PC-9 (cell line): ENCODE measurements at regions not wholly inside any gene's neighbourhood (a gene's known extent, or its start where the extent isn't known, plus 50 kb on each side); places are given as distances from the start of the nearest gene placed in this dataset.
"Not testable (repeated sequence)": the region's sequence is repeated elsewhere in the genome, so short reads cannot be mapped to it uniquely, and the experiment has no call there.

ENCODE experiments used
- BruUV-seq: library from RNA; stranded (reverse); fragments of 400-500 nt; replicated peaks from 2 replicates; lab custom pipeline; 2021; lab: Mats Ljungman, UMichigan
- CTCF ChIA-PET: fragments of 300-600 bp; sonication (Branson Sonifier 250); formaldehyde crosslinking; loops from one replicate; lab custom pipeline; 2022; ENCODE audit warnings: antibody characterized with exemption; lab: Charles Lee
- POLR2A ChIA-PET: fragments of 300-600 bp; sonication (Branson Sonifier 250); formaldehyde crosslinking; loops from one replicate; lab custom pipeline; 2022; ENCODE audit warnings: antibody characterized with exemption; ENCODE audit not compliant: unreplicated experiment; lab: Charles Lee
- DNase-seq, 2 experiments: peaks; one replicate each; pipeline versions ENCODE4 v3.0.0 to v3.0.0-alpha.2; 2015 to 2022; ENCODE audit warnings: mixed read lengths in 1 of 2
- H2AFZ ChIP-seq: fragments of 200-600 bp; sonication (generic); 2 replicates; pipeline ENCODE4 v1.8.1; 2017; ENCODE audit warnings: antibody characterized with exemption
- H3F3A ChIP-seq: fragments of 200-600 bp; sonication (generic); 2 replicates; pipeline ENCODE4 v1.8.1; 2017; ENCODE audit warnings: antibody characterized with exemption, mild to moderate bottlenecking, low read depth; ENCODE audit not compliant: insufficient read depth
- H3K27ac ChIP-seq: fragments of 200-600 bp; sonication (generic); 2 replicates; pipeline ENCODE4 v1.6.1; 2016; ENCODE audit warnings: mixed run types
- H3K27me3 ChIP-seq: fragments of 200-600 bp; sonication (generic); 2 replicates; pipeline ENCODE4 v1.6.1; 2016; ENCODE audit warnings: low read depth, mixed run types; ENCODE audit not compliant: insufficient read depth
- H3K36me3 ChIP-seq: fragments of 200-600 bp; sonication (generic); 2 replicates; pipeline ENCODE4 v1.6.1; 2016; ENCODE audit warnings: low read depth, mixed run types
- H3K4me1 ChIP-seq: fragments of 200-600 bp; sonication (generic); replicated peaks from 2 replicates; pipeline ENCODE4 v1.6.1; 2016; ENCODE audit warnings: mixed run types; ENCODE audit not compliant: insufficient read depth
- H3K4me2 ChIP-seq: fragments of 200-600 bp; sonication (generic); 2 replicates; pipeline ENCODE4 v1.6.1; 2017; ENCODE audit warnings: mixed run types
- H3K4me3 ChIP-seq: fragments of 200-600 bp; sonication (generic); 2 replicates; pipeline ENCODE4 v1.6.1; 2016; ENCODE audit warnings: mixed run types
- H3K79me2 ChIP-seq: fragments of 200-600 bp; sonication (generic); 2 replicates; pipeline ENCODE4 v1.6.1; 2017; ENCODE audit warnings: low read depth, mixed run types
- H3K9me2 ChIP-seq: fragments of 200-600 bp; sonication (generic); 2 replicates; pipeline ENCODE4 v1.8.1; 2017; ENCODE audit warnings: mild to moderate bottlenecking; ENCODE audit not compliant: insufficient read depth
- H3K9me3 ChIP-seq: fragments of 200-600 bp; sonication (generic); 2 replicates; pipeline ENCODE4 v1.8.1; 2016; ENCODE audit warnings: low read depth; ENCODE audit not compliant: insufficient read depth
- H4K20me1 ChIP-seq: fragments of 200-600 bp; sonication (generic); 2 replicates; pipeline ENCODE4 v1.8.1; 2017; ENCODE audit not compliant: insufficient read depth
- CTCF ChIP-seq: fragments of 200-600 bp; sonication (generic); conservative IDR thresholded peaks from 2 replicates; pipeline ENCODE4 v1.6.1; 2017; ENCODE audit warnings: mixed run types, antibody characterized with exemption, mild to moderate bottlenecking, moderate library complexity
- EZH2 ChIP-seq: fragments of 200-600 bp; sonication (generic); IDR thresholded peaks from 2 replicates; pipeline ENCODE4 v1.8.0; 2017; ENCODE audit warnings: antibody characterized with exemption, low read depth
- intact Hi-C: fragments of 100-400 bp; cut with micrococcal nuclease; formaldehyde crosslinking; loops from one replicate; pipeline ENCODE4 v1.10.0; 2022; ENCODE audit not compliant: unreplicated experiment

DNA sequence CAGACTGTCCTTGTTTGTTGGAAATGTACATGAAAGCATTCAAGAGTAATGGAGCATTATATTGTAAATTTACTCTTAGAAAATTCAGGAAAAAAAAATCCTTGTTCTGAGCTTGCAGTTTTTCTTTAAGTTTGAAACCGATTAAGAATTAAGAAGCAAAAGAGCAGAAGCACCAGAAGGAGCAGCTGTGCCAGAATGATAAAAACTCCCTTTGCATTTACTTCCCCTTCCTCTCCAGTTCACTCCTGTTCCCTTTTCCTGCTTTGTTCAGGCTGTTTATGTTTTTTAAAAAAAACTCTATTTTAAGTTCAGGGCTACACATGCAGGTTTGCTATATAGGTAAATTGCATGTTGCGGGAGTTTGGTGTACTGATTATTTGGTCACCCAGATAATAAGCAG lies 90.3 kb downstream of the ATOH1 start:
- no peak for DNase-seq
- H2AFZ ChIP-seq = no peak overlapping the region
- H3K36me3 ChIP-seq = no peaks in the 10 kb centered on the region
- TF ChIP-seq EZH2 (no peak), CTCF (no peak)
- no TSS peak for BruUV-seq
- no peak overlapping the region for H3K27ac ChIP-seq
- no peak overlapping the region for H3K4me3 ChIP-seq
- H3F3A ChIP-seq = no peaks in the 10 kb centered on the region
- H3K4me2 ChIP-seq = no peak overlapping the region
- ChIA-PET POLR2A (no interaction called here), CTCF (no interaction called here)
- no peaks in the 10 kb centered on the region for H4K20me1 ChIP-seq
- H3K27me3 ChIP-seq = no peaks in the 10 kb centered on the region
- no peaks in the 10 kb centered on the region for H3K9me2 ChIP-seq
- no peaks in the 10 kb centered on the region for H3K9me3 ChIP-seq
- H3K4me1 ChIP-seq = no peaks in the 10 kb centered on the region
- H3K79me2 ChIP-seq = no peaks in the 10 kb centered on the region
- intact Hi-C loops = no loop called here

DNA sequence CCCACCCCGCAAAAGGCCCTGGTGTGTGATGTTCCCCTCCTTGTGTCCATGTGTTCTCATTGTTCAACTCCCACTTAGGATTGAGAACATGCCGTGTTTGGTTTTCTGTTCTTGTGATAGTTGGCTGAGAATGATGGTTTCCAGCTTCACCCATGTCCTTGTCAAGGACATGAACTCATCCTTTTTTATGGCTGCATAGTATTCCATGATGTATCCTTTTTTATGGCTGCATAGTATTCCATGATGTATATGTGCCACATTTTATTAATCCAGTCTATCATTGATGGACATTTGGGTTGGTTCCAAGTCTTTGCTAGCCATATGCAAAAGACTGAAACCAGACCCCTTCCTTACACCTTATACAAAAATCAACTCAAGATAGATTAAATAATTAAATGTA lies 95.0 kb downstream of the ATOH1 start:
- H3K4me1 ChIP-seq, H3K79me2 ChIP-seq, POLR2A ChIA-PET, H3K27me3 ChIP-seq, H3K4me3 ChIP-seq, CTCF ChIA-PET, BruUV-seq, H3K36me3 ChIP-seq, H2AFZ ChIP-seq, H3F3A ChIP-seq, H3K9me2 ChIP-seq, DNase-seq, H4K20me1 ChIP-seq, H3K4me2 ChIP-seq, H3K9me3 ChIP-seq, H3K27ac ChIP-seq, intact Hi-C loops: not testable (repeated sequence)

DNA sequence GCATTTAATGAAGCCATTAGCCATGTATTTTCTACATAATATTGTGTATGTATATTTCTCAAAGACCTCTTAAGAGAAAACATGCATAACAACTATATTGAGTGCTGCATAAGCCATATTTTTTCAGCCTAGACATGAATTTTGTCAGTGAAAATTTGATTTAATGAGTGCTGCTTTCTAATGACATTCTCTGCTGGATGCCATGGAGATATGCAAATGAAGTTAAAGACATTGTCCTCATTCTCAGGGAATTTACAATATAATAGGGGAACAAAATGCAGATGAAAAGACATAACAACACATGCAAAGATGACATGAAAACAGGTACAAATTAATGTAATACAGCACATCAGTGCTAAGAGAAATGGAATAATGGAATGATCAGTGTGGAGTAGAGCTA lies 118.7 kb downstream of the ATOH1 start:
- BruUV-seq = no TSS peak
- Histone ChIP-seq H3K4me2 (no peak overlapping the region), H3K4me3 (no peak overlapping the region), H3K79me2 (no peaks in the 10 kb centered on the region), H3K9me3 (no peaks in the 10 kb centered on the region), H4K20me1 (no peaks in the 10 kb centered on the region), H3F3A (no peaks in the 10 kb centered on the region), H3K27me3 (no peaks in the 10 kb centered on the region), H3K9me2 (no peaks in the 10 kb centered on the region), H3K36me3 (no peaks in the 10 kb centered on the region), H3K27ac (no peak overlapping the region), H2AFZ (no peak overlapping the region), H3K4me1 (no peaks in the 10 kb centered on the region)
- TF ChIP-seq EZH2 (no peak), CTCF (no peak)
- DNase-seq = no peak
- POLR2A ChIA-PET = no interaction called here
- CTCF ChIA-PET = no interaction called here
- intact Hi-C loops = no loop called here

DNA sequence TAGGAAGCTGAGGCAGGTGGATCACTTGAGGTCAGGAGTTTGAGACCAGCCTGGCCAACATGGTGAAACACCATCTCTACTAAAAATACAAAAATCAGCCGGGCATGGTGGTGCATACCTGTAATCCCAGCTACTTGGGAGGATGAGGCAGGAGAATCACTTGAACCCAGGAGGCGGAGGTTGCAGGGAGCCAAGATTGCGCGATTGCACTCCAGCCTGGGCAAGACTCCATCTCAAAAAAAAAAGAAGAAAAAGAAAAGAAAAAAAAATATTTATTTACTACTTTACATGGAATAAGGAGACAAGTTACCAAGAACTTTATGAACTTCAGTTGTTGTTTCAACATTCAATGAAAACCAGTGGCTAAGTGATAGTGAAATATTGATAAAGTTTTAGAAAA lies 121.7 kb downstream of the ATOH1 start:
- intact Hi-C loops, POLR2A ChIA-PET, H4K20me1 ChIP-seq, H2AFZ ChIP-seq, H3K9me2 ChIP-seq, DNase-seq, CTCF ChIA-PET, H3K9me3 ChIP-seq, H3K4me2 ChIP-seq, H3K4me1 ChIP-seq, H3F3A ChIP-seq, H3K4me3 ChIP-seq, H3K27ac ChIP-seq, H3K36me3 ChIP-seq, BruUV-seq, H3K79me2 ChIP-seq, H3K27me3 ChIP-seq: not testable (repeated sequence)
